Cardiac muscle cell (in vitro differentiated cells and primary cell): ENCODE measurements at regions not wholly inside any gene's neighbourhood (a gene's known extent, or its start where the extent isn't known, plus 50 kb on each side); places are given as distances from the start of the nearest gene placed in this dataset.

Source experiments
- DNase-seq, 2 donors: peaks; one replicate each; pipeline versions ENCODE4 v3.0.0 to v3.0.0-alpha.2; 2010 to 2017; ENCODE audit warnings: low read depth in 1 of 2, low spot score in 1 of 2
- H3K27ac ChIP-seq: fragments of 200-600 bp; sonication (generic); 2 replicates; pipeline ENCODE4 v1.5.1; 2016
- H3K27me3 ChIP-seq: fragments of 200-600 bp; sonication (generic); 2 replicates; pipeline ENCODE4 v1.6.0; 2016; ENCODE audit warnings: control low read depth
- H3K36me3 ChIP-seq: fragments of 200-600 bp; sonication (generic); 2 replicates; pipeline ENCODE4 v1.5.1; 2016; ENCODE audit warnings: control low read depth
- H3K4me1 ChIP-seq: fragments of 200-600 bp; sonication (generic); 2 replicates; pipeline ENCODE4 v1.8.1; 2017; ENCODE audit warnings: low read depth, mild to moderate bottlenecking, mixed run types
- H3K4me3 ChIP-seq: fragments of 200-600 bp; sonication (generic); 2 replicates; pipeline ENCODE4 v1.5.1; 2016; ENCODE audit warnings: mild to moderate bottlenecking
- H3K9me3 ChIP-seq: fragments of 200-600 bp; sonication (generic); 2 replicates; pipeline ENCODE4 v1.5.1; 2017; ENCODE audit warnings: low read depth, mild to moderate bottlenecking, control low read depth
- CTCF ChIP-seq: IDR thresholded peaks from 2 replicates; pipeline ENCODE4 v1.5.1; 2012; ENCODE audit warnings: low read depth, mild to moderate bottlenecking, low read length

GRCh38 chr11:92441443-92441726, 216.8 kb downstream of the FAT3 start:
- TF ChIP-seq CTCF, result no peak
- H3K9me3 ChIP-seq, result no peaks in the 10 kb centered on the region
- no peak for DNase-seq
- H3K4me1 ChIP-seq, result peaks cover 20% of the 10 kb centered on the region
- no peaks in the 10 kb centered on the region for H3K36me3 ChIP-seq
- H3K4me3 ChIP-seq, result no peak overlapping the region
- peak overlapping the region; percentile 11 for H3K27ac ChIP-seq
- no peaks in the 10 kb centered on the region for H3K27me3 ChIP-seq

- Histone ChIP-seq H3K36me3 (no peaks in the 10 kb centered on the region), H3K9me3 (no peaks in the 10 kb centered on the region), H3K27ac (no peak overlapping the region), H3K4me3 (no peak overlapping the region), H3K4me1 (peaks cover 20% of the 10 kb centered on the region), H3K27me3 (no peaks in the 10 kb centered on the region)
- no peak for TF ChIP-seq CTCF
- DNase-seq, result peak in 1 of 2 donors; percentile 60
These were observed 218.6 kb downstream of the FAT3 start for GRCh38 chr11:92443199-92443598.

- H3K9me3 ChIP-seq, result no peaks in the 10 kb centered on the region
- no peak for DNase-seq
- no peaks in the 10 kb centered on the region for H3K36me3 ChIP-seq
- TF ChIP-seq CTCF, result no peak
- no peak overlapping the region for H3K4me3 ChIP-seq
- no peak overlapping the region for H3K27ac ChIP-seq
- no peaks in the 10 kb centered on the region for H3K27me3 ChIP-seq
- H3K4me1 ChIP-seq, result peaks cover 10% of the 10 kb centered on the region
These were observed 223.0 kb downstream of the FAT3 start for GRCh38 chr11:92447586-92447985.

- H3K27ac ChIP-seq, result no peak overlapping the region
- no peaks in the 10 kb centered on the region for H3K27me3 ChIP-seq
- H3K4me3 ChIP-seq, result no peak overlapping the region
These were observed 224.6 kb downstream of the FAT3 start for GRCh38 chr11:92449222-92449621.

GRCh38 chr11:92449780-92450179, 225.2 kb downstream of the FAT3 start:
- Histone ChIP-seq H3K36me3 (no peaks in the 10 kb centered on the region), H3K27me3 (no peaks in the 10 kb centered on the region), H3K27ac (no peak overlapping the region), H3K9me3 (no peaks in the 10 kb centered on the region), H3K4me3 (no peak overlapping the region), H3K4me1 (no peaks in the 10 kb centered on the region)
- TF ChIP-seq CTCF, result no peak
- DNase-seq, result no peak

More at GRCh38 chr11:92449222-92449621, 224.6 kb downstream of the FAT3 start:
- no peaks in the 10 kb centered on the region for H3K36me3 ChIP-seq
- no peak for TF ChIP-seq CTCF
- H3K4me1 ChIP-seq, result no peaks in the 10 kb centered on the region
- no peak for DNase-seq
- H3K9me3 ChIP-seq, result no peaks in the 10 kb centered on the region

GRCh38 chr11:92451063-92451462, 226.4 kb downstream of the FAT3 start:
- Histone ChIP-seq H3K27ac (no peak overlapping the region), H3K4me1 (peaks cover 3% of the 10 kb centered on the region), H3K4me3 (no peak overlapping the region), H3K27me3 (no peaks in the 10 kb centered on the region), H3K9me3 (no peaks in the 10 kb centered on the region), H3K36me3 (no peaks in the 10 kb centered on the region)
- TF ChIP-seq CTCF, result no peak
- DNase-seq, result no peak
